CMK (cell line): ENCODE measurements at regions not wholly inside any gene's neighbourhood (a gene's known extent, or its start where the extent isn't known, plus 50 kb on each side); places are given as distances from the start of the nearest gene placed in this dataset.

Experiments used
- DNase-seq: peaks from one replicate; pipeline ENCODE4 v3.0.0-alpha.2; 2010; ENCODE audit warnings: low read depth

DNA sequence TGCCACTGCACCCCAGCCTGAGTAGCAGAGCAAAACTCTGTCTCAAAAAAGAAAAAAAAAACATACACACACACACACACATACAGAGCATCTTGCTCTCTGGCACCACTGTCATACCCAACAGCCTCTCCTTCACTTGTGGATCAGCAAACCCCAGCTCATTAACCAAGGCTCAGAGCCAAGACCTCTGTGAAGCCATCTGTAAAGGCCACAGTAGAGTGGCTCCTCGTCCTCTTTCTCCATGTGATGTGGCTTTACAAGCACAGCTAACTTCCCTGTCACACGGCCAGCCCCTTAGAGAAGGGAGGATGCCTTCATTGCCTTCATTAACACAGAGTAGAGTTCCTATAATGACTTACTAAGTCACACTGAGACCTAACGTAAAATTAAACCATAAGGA, 62.7 kb upstream of the LSM14A start:
- no peak for DNase-seq

DNA sequence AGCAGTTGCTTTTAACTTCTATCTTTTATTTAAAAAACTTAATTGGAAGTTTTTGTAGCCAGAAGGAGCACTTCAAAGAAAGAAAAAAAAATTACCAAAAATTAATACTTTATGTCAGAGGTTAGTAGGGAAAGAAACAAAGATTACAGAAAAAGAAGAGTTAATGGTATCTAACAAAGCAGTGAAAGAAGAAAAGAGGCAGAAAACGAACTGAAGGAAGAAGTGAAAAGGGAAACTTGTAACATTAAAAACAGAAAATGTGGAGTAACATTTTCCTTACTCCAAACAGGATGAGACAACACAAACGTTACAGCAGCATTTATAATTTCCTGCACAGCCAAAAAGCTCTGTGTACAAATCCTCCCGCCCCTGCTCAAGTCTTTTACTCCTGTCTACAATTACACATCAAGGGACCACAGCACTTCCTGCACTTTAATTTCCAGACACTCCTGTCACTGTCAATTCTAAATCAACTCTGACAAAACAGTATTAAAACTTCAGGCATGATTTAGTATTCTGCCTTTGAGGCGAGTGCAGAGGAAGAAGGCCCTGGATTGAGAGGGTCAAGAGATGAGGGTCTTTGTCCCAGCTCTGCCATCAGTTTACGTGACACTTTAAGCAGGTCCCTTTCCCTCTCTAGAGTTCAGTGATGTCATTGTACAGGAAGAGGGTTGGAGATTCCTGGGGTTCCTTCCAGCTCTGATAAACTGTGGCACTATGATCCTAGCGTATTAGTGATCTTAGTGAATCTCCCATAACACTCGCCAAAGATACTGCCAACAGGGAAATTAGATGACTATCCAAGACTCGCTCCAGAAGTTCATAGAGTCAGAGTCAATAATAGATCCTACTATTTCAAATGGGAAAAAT, 53.2 kb upstream of the LSM14A start:
- DNase-seq = no peak

DNA sequence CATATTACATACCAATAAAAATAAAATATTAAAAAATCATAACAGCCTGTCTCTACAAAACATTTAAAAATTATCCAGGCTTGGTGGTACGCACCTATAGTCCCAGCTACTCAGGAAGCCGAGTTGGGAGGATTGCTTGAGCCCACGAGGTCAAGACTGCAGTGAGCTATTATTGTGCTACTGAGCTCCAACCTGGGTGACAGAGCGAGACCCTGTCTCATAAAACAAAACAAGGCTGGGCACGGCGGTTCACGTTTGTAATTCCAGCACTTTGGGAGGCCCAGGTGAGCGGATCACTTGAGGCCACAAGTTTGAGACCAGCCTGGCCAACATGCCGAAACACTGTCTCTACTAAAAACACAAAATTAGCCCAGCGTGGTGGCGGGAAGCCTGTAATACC, 52.2 kb upstream of the LSM14A start:
- DNase-seq = no peak

GRCh38 chr19:34120846-34121639, 51.3 kb upstream of the LSM14A start:
- no peak for DNase-seq
